ENCODE measurements at regions not wholly inside any gene's neighbourhood (a gene's known extent, or its start where the extent isn't known, plus 50 kb on each side); places are given as distances from the start of the nearest gene placed in this dataset.

DNA sequence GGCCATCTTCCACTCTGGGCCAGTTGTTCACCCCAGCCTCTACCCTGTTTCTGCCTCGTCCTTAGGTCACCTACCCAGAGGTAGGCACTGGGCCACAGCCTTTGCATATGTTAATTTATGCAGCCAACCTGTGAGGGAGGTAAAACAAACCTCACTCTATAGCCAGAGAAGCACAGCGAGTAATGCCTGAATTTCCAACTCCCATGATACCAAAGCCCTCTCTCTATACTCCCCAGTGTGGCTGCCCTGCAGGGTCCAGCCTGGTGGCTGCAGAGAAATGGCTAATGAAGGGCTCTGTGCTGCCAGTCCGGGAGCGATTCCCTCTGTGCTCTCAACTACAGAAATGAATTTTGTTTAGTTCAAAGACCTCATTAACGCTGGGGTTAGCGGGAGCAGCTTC lies 397.0 kb upstream of the CCL2 start:
- TF ChIP-seq, protein P1, sequence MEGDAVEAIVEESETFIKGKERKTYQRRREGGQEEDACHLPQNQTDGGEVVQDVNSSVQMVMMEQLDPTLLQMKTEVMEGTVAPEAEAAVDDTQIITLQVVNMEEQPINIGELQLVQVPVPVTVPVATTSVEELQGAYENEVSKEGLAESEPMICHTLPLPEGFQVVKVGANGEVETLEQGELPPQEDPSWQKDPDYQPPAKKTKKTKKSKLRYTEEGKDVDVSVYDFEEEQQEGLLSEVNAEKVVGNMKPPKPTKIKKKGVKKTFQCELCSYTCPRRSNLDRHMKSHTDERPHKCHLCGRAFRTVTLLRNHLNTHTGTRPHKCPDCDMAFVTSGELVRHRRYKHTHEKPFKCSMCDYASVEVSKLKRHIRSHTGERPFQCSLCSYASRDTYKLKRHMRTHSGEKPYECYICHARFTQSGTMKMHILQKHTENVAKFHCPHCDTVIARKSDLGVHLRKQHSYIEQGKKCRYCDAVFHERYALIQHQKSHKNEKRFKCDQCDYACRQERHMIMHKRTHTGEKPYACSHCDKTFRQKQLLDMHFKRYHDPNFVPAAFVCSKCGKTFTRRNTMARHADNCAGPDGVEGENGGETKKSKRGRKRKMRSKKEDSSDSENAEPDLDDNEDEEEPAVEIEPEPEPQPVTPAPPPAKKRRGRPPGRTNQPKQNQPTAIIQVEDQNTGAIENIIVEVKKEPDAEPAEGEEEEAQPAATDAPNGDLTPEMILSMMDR (IDR thresholded peaks at IDR 0.05), result no peak
- TF ChIP-seq POLR2A (IDR thresholded peaks at IDR 0.05) (no peak), EP300 (IDR thresholded peaks at IDR 0.05) (no peak)
